ENCODE measurements at regions not wholly inside any gene's neighbourhood (a gene's known extent, or its start where the extent isn't known, plus 50 kb on each side); places are given as distances from the start of the nearest gene placed in this dataset.
"Not testable (repeated sequence)": the region's sequence is repeated elsewhere in the genome, so short reads cannot be mapped to it uniquely, and the experiment has no call there.

DNA sequence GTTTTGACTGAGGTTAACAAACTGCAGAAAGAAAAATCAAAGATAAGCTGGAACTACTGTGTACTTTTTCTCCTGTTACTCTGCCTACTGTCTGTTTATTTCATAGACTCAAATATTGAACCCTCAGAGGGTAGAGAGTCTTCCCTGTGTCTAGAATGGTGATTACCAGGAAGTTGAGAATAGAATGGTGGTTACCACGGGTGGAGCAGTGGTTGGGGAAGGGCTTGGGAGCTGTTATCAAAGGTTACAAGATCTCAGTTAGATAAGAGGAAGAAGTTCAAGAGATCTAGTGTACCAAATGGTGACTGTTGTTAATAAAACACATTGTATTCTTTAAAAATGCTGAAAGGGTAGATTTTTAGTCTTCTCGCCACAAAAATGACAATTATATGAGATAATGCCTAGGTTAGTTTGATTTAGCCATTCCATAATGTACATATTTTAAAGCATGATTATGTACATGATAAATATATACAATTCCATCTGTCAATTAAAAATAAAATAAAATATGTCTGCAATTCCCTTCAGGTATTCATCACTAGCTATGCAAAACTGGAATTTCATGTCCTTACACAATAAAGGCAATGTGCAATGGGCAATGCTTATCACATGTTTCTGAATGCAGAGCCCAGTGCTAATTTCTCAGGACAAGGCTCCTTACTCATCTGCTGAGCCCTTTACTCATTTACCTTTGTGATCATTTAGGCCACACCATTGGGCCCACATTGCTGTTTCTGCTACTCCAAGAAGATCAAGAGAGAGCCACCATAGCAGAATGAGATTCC lies 474.3 kb upstream of the CAMK1G start:
- no peak for DNase-seq (ENCODE audit: low read depth in 2 of 2)

DNA sequence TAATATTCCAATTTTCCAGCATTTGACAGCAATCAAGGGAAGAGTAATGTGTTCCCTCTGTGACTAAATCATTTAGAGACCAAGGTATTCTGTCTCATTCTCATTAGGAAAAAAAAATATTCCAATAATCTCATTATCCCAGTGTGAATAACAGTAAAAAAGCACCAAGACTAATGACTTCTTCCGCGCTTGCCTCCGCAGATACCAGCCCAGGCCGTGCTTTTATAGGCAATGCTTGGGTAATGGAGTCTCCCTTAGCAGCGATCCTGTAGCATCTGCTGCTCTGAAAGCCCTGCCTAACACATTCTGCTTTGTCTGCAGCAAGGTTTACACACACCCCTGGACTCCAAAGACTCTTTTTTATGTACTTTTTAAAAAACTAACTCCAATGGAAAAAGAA lies 470.0 kb upstream of the CAMK1G start:
- no peak for DNase-seq (ENCODE audit: low read depth in 2 of 2)

DNA sequence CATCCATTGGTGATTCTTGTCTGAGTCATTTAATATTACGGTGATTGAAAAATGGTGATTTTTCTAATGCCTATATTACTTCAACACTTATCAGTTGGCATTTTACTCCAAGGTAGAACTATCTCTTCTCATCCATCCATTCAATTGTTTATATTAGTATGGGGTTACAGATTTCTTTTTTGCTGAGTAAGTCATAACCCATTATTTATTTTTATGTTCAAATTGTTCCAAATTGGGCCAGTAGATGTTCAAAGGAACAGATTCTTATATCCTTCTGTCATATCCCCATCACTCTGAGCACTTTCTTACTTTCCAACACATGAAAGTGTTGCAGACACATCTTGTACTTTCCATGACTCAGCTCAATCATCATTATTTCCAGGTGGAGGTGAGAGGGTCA lies 466.8 kb upstream of the CAMK1G start:
- no peak for DNase-seq (ENCODE audit: low read depth in 2 of 2)

DNA sequence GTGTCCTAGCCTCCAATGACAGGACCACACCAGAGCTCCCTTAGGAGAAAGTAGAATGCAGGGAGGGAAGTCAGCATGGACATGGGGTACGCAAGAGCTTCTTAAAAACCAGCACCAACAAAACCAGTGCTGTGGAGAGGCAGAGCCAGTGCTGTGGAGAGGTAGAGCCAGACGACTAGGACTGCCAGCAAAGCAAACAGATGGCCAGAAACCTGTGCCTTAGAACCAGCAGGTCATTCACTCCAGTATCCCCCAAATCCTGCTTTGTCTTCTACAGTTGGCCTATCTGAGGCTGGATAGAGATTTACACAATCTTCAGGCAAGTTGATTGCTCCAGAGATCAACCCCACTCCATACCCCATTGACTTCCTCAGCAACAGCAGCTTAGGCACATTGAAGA lies 459.9 kb upstream of the CAMK1G start:
- no peak for DNase-seq (ENCODE audit: low read depth in 2 of 2)

DNA sequence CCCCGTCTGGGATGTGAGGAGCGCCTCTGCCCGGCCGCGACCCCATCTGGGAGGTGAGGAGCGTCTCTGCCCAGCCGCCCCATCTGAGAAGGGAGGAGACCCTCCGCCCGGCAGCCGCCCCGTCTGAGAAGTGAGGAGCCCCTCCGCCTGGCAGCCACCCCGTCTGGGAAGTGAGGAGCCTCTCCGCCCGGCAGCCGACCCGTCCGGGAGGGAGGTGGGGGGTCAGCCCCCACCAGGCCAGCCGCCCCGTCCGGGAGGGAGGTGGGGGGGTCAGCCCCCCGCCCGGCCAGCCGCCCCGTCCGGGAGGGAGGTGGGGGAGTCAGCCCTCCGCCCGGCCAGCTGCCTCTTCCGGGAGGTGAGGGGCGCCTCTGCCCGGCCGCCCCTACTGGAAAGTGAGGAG lies 454.4 kb upstream of the CAMK1G start:
- not testable (repeated sequence) for DNase-seq (ENCODE audit: low read depth in 2 of 2)

DNA sequence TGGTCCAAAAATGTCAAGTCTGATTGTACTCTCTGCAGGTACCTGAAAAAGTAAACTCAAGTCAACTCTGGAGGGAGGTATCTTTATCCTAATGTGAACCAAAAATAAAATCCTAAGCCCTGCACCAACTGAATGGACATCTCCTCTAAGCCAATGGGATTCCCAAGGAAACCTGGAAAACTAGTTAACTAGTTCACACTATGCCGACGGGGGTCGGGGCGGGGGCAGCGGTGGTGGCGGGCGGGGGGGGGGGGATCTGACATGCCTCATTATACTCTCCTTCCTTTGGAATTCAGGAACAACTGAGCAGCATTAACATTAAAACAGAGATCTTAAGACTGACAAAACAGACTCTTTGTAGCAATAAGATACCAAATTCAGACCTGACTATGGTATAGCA lies 452.6 kb upstream of the CAMK1G start:
- DNase-seq (ENCODE audit: low read depth in 2 of 2), result no peak

DNA sequence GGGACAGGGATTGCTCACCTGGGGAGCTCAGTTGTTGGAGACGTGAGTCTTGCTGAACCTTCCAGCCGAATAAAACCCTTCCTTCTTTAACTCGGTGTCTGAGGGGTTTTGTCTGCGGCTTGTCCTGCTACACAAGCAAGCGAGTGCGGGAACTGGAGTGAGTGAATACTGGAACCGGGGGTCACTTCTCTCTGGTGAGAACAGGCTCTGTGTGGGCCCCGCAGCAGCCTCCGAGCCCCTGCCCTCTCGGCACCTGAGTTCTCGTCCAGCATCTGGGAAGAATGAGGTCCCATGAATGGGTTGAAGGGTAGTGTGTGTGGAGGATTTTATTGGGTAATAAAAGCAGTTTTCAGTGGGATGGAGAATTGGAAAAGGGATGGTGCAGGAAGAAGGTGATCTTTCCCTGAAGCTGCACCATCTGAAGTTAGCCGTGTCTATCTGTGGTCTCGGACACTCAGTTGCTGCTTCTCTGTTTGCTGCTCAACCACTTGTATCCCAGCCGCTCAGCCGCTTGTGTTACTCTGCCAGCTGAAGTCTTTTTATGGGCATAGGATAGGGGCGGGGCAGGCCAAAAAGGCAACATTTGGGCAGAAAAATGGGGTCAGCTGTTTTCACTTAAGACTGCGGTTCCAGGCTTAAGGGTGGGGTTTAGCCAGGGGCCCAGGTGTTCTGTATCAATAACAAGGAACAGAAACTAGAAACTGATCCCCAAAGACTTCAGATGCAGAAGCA lies 450.6 kb upstream of the CAMK1G start:
- DNase-seq (ENCODE audit: low read depth in 2 of 2), result no peak

DNA sequence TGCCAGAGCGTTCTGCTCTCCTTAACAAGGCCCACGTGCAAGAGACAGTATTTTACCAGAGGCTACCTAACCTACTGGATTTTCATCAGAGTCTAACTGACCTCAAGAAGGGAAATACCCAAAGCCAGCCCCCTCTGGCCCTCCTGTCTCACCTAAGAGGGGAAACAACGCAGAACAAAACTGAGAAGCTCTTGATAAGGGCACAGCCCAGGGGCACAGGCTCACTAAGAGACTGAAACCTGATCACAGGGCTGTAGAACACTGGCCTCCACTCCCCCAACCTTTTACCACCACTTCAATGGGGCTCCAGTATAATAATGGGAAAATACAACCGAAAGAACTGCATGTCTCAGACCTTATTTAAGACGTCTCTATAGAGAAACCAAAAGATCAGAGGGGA lies 449.5 kb upstream of the CAMK1G start:
- no peak for DNase-seq (ENCODE audit: low read depth in 2 of 2)

DNA sequence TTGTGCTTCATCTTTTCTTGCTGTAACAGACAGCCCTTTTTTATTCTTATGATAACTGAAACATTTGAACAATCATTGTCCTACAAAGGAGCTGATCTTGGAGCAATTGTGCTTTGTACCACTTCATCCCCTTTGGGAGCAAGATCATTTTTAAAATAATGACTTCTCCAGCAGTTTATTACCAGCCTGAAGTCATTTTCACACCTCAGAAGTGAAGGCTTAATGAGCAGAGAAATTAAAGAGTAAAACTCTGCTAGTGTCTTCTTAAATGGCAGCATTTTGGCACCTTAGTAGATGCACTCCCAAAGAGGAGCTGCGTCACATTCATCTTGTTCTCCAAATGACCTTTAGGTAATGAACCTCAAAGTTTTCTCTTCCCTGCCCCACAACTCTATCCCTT lies 439.6 kb upstream of the CAMK1G start:
- no peak for DNase-seq (ENCODE audit: low read depth in 2 of 2)

DNA sequence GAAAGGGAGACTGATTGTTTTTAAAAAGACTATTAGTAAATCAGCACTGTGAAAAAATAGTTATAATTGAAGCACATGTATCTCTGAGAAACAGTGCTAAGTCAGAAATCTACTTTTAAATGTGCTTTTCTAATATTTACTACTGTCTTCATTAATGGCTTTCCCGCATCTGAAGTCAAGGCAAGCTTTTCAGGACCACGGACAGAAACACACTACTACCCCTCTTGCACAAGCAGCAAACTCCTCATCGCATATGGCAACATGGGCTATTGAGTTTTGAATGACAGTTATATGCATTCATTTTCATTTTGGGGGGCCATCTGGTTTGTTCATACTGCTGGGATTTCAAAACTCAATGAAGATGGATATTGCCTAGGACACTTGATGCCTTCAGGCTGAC lies 433.4 kb upstream of the CAMK1G start:
- no peak for DNase-seq (ENCODE audit: low read depth in 2 of 2)

DNA sequence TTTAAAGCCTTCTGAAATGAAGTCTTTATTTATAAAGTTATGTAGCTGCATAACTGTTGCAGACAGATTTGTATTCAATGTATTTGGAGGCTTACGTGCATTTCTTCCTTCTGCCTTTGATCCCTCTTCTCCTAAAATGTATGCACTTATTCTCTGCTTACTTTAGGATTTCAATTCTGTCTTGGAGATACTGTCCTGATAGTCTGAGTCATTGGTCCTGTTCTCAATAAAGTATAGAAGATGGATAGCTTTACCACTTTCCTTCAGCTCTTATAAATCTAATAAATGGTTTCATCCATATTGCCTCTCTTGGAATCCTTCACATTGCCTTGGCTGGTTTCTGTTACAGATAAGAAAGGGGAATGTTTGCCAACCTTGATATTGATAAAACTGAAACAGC lies 430.1 kb upstream of the CAMK1G start:
- DNase-seq (ENCODE audit: low read depth in 2 of 2), result no peak

DNA sequence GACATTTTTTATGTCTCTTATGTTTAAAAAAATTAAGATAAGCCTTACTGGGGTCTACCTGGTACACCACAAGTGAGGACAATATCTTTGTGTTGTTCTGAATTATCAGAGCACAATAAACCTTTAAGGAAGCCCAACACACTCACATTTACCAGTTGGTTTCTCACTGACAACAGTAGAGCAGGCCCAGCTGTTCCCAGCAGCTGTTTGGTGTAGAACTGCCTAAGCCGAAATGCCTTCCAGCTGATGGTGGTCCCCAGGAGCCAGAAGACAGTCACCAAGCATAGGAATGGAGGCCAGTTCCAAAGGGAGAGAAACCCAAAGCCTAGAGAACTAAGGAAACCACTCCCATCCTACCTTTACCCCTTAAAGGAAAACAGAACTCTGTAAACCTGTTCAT lies 428.6 kb upstream of the CAMK1G start:
- no peak for DNase-seq (ENCODE audit: low read depth in 2 of 2)

DNA sequence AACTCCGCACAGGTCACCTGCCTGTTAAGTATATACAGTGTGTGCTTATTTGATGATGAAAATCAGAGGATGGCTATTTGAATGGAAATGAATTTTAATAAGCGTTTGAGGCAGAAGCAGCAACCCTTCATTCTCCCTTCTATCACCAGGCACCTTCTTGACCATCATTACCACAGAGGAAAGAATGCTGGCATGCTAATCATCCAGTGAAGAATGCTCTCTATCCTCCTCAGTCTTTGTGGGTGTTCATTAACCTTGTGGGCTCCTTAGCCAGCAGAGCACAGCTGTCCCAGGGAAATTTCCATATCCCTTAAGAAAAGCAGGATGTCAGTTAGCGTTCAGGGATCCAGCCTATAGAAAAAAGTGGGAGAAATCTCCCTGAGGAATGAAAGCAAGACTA lies 428.0 kb upstream of the CAMK1G start:
- DNase-seq (ENCODE audit: low read depth in 2 of 2), result no peak

DNA sequence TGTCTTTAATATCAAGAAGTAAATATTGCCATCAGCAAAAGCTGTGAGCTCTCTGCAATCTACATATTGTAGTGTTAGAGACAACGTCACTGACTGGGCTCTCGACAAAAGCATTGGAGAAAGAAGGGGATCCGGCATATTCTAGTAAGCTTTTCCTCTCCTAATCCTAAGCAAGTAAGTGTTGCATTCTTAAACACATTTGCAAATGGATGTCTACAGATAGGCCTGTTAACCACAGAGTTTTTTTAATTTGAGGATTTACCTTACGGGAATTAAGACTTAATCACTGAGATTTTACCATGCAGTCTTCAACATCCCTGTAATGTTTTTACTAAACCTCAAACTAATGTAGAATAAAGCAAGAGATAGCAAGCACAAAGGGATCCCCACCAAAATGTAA lies 426.5 kb upstream of the CAMK1G start:
- DNase-seq (ENCODE audit: low read depth in 2 of 2), result no peak

DNA sequence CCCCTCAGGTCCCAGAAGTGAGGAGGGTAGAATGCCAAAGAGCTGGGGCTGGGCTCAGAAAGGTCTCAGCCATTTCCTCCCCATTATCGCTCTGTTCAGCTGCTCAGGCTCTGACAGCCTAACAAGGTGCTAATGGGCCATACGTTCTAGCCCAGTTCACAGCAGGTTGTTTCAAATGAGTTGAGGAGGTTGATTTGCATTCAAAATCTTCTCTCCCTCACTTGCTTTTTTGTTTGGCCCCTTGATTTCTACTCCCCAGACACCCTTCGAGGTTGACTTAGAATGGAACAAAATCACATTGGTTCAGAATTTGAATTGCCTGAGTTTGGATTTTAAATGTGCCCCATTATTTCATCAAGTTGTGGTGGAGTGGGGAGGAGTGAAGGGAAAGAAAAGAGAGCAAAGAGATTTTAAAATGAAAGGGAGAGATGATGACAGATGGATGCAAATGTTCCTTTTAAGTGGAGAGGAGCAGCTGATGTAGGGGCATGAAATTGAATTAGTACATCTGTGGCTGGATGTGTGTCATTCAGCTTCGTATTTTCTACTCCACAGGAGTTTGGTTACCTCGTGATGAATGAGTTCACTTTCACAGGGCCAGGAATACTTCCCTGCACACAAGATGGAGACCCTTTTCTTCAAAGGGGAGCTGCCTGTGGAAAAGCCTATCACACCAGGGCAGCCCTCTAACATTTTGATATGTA lies 425.8 kb upstream of the CAMK1G start:
- DNase-seq (ENCODE audit: low read depth in 2 of 2), result no peak

DNA sequence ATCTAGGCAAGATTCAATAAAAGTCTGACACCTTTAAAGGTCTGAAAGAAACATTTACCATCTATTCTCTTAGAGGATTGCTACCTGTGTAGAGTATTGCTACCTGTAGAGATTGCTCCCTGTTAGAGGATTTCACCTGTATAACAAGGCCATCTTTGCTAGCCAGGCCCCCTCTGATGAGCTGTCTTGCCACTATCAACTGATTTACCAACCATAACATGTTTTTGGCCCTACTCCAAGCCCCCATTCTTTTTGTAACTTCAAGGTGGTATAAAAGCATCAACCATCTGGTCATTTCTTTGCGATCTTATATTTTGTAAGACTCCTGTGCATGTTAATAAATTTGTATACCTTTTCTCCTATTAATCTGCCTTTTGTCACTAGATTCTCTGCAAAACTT lies 424.7 kb upstream of the CAMK1G start:
- DNase-seq (ENCODE audit: low read depth in 2 of 2), result no peak

DNA sequence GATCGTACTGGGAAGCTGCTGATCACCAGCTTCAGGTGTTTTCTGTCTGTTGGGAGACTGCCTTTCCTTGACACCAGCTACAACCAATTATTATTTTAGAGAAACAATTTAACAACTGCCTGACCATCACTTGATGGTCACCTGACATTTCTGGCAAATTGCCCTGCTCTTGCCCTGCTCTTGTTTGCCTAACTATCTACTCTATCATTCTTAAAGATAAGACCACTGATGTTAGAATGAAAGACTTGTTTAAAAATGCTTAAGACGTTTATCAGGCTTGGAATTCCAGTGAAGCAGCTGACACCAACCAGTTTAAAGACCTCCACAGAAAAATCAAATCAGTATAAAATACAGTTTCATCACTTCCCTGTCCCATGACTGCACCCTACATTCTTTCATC lies 423.3 kb upstream of the CAMK1G start:
- no peak for DNase-seq (ENCODE audit: low read depth in 2 of 2)

DNA sequence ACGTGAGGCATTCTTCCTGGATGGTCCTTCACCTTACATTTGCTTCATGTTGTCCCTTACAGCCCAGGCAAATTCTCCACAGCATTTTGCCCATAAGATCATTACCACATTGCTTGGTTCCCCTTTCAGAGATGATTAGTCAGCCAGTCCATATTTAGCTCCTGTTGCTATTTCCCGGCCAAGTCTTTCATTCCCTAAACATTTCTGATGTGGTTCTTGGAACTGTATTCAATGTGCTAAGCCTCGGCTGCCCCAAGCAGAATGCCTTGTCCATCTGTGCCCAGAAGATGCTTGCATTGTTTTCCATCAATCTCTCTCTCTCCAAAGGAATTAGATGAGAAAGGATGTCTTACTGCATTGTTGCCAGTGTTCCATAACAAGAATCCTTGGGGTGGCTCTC lies 420.9 kb upstream of the CAMK1G start:
- DNase-seq (ENCODE audit: low read depth in 2 of 2), result no peak

DNA sequence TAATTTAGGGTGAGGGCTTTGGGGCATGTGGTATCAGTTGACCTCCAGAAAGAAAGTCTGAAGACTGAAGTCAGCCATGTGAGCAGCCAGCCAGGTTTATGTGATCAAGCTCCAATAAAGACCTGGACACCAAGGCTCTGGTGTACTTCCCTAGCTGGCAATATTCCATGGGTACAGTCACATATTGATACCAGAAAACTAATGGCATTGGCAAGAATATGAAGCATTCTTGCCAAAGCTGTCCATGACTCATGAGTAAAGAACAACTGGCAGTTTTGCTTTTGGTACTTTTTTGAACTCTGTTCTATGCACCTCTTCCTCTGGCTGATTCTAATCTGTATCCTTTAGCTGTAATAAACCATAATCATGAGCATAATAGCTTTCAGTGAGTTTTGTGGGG lies 415.3 kb upstream of the CAMK1G start:
- DNase-seq (ENCODE audit: low read depth in 2 of 2), result no peak

DNA sequence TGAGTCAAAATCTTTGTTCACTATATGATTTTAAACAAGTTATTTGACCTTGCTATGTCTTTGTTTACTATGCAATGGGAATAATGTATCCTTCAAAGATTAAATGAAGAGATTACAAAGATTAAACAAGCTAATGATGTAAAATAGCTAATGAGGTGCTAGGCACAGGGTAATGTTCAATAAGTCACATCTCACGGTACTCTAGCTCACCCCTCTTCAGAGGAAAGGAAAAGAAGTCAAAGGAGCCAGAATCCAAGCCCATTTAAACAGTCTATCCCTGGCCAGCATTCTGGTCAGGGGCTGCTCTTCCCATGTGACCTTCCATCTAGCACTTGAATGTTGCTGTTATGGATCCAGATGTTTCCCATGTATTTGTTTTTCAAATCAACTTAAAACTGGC lies 412.4 kb upstream of the CAMK1G start:
- no peak for DNase-seq (ENCODE audit: low read depth in 2 of 2)

DNA sequence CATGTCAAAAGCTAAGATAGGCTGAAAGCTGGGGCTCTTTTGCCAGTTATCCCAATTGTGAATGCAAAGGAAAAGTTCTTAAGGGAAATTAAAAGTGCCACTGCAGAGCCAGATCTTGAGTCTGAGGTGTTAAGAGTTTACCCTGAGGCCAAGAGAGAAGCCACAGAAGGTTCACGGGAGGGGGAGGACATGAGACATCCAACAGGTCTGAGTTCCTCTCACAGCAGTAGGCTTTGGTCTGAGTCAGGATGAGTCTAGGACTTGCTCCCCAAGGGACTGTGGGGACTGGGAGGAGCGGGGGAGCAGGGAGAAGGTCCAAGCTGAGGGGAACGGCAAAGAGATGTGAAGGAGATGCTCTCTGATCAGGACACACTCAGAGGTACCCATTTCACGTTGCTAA lies 411.2 kb upstream of the CAMK1G start:
- DNase-seq (ENCODE audit: low read depth in 2 of 2), result no peak

DNA sequence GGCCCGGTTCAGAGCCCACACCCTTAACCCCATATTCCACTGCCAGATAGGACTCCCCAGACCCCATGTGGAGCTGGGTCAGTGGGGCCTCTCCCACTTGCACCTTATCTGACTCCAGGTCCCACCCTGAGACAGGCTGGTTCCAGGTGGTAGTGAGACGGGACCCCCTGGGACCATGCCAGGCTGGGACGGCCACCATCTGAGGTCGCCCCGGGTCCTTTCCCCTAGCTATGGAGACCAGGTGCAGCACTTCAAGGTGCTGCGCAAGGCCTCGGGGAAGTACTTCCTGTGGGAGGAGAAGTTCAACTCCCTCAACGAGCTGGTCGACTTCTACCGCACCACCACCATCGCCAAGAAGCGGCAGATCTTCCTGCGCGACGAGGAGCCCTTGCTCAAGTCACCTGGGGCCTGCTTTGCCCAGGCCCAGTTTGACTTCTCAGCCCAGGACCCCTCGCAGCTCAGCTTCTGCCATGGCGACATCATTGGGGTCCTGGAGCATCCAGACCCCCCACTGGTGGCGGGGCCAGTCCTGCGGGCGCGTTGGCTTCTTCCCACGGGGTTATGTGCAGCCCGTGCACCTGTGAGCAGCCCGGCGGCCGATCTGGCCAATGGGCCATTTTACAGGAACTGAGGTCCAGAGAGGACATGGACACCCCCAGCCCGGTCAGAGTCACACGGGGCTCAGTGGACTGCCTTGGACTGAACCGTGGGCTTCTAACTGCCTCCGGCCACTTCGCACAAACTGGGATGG lies 410.5 kb upstream of the CAMK1G start:
- DNase-seq (ENCODE audit: low read depth in 2 of 2), result not testable (repeated sequence)

Data from stimulated activated CD8-positive, alpha-beta memory T cell treated with anti-CD3 and anti-CD28 coated beads, Interleukin-2, amount 100 ng/mL, for 48 hours (primary cell).